Trophoblast cell (in vitro differentiated cells and primary cell): ENCODE measurements at regions not wholly inside any gene's neighbourhood (a gene's known extent, or its start where the extent isn't known, plus 50 kb on each side); places are given as distances from the start of the nearest gene placed in this dataset.

Experiments
- DNase-seq, 2 donors: peaks; one replicate each; pipeline ENCODE4 v3.0.0-alpha.2; 2016
- H2AFZ ChIP-seq: 2 replicates; pipeline ENCODE4 v1.6.1; 2013; ENCODE audit warnings: low read length, moderate library complexity, mild to moderate bottlenecking; ENCODE audit not compliant: insufficient read depth, poor library complexity
- H2AK5ac ChIP-seq: 2 replicates; pipeline ENCODE4 v1.6.1; 2013; ENCODE audit warnings: mild to moderate bottlenecking, low read length
- H2BK120ac ChIP-seq: 2 replicates; pipeline ENCODE4 v1.6.1; 2013; ENCODE audit warnings: low read length, mild to moderate bottlenecking, moderate library complexity; ENCODE audit not compliant: insufficient read depth, poor library complexity
- H2BK12ac ChIP-seq: 2 replicates; pipeline ENCODE4 v1.6.1; 2013; ENCODE audit warnings: mild to moderate bottlenecking, low read length, moderate library complexity
- H2BK5ac ChIP-seq: 2 replicates; pipeline ENCODE4 v1.6.1; 2013; ENCODE audit warnings: low read length, low read depth, moderate library complexity, mild to moderate bottlenecking; ENCODE audit not compliant: poor library complexity
- H3K14ac ChIP-seq: 2 replicates; pipeline ENCODE4 v1.6.1; 2013; ENCODE audit warnings: mild to moderate bottlenecking, low read length
- H3K18ac ChIP-seq: 2 replicates; pipeline ENCODE4 v1.6.1; 2013; ENCODE audit warnings: mild to moderate bottlenecking, low read length
- H3K23ac ChIP-seq: 2 replicates; pipeline ENCODE4 v1.6.1; 2013; ENCODE audit warnings: low read length
- H3K27ac ChIP-seq: 2 replicates; pipeline ENCODE4 v1.5.1; 2013; ENCODE audit warnings: low read depth, mild to moderate bottlenecking, inconsistent platforms, low read length, moderate library complexity
- H3K27me3 ChIP-seq: 2 replicates; pipeline ENCODE4 v1.6.1; 2013; ENCODE audit warnings: inconsistent platforms, mild to moderate bottlenecking, low read length, moderate library complexity; ENCODE audit not compliant: insufficient read depth
- H3K36me3 ChIP-seq, 2 experiments: 1 replicate in 1 of 2; 2 replicates in 1 of 2; pipeline ENCODE4 v1.6.1; 2013; ENCODE audit warnings: low read length in 2 of 2, mild to moderate bottlenecking in 2 of 2, moderate library complexity in 1 of 2; ENCODE audit not compliant: insufficient read depth in 2 of 2, control insufficient read depth in 1 of 2
- H3K4ac ChIP-seq: 2 replicates; pipeline ENCODE4 v1.6.1; 2013; ENCODE audit warnings: low read depth, mild to moderate bottlenecking, low read length, moderate library complexity
- H3K4me1 ChIP-seq, 2 experiments: 1 replicate in 1 of 2; 2 replicates in 1 of 2; pipeline ENCODE4 v1.6.1; 2013; ENCODE audit warnings: low read length in 2 of 2, mild to moderate bottlenecking in 2 of 2, moderate library complexity in 1 of 2; ENCODE audit not compliant: insufficient read depth in 2 of 2, control insufficient read depth in 1 of 2
- H3K4me2 ChIP-seq: 2 replicates; pipeline ENCODE4 v1.6.1; 2013; ENCODE audit warnings: inconsistent platforms, mild to moderate bottlenecking, low read length, moderate library complexity
- H3K4me3 ChIP-seq: 2 replicates; pipeline ENCODE4 v1.5.1; 2013; ENCODE audit warnings: mild to moderate bottlenecking, low read depth, low read length, inconsistent platforms
- H3K79me1 ChIP-seq: one replicate; pipeline ENCODE4 v1.6.1; 2013; ENCODE audit warnings: low read length
- H3K79me2 ChIP-seq: 2 replicates; pipeline ENCODE4 v1.6.1; 2013; ENCODE audit warnings: low read length, mild to moderate bottlenecking; ENCODE audit not compliant: control insufficient read depth, insufficient read depth, poor library complexity
- H3K9ac ChIP-seq: 2 replicates; pipeline ENCODE4 v1.6.1; 2013; ENCODE audit warnings: mild to moderate bottlenecking, low read length
- H3K9me3 ChIP-seq: 2 replicates; pipeline ENCODE4 v1.6.1; 2013; ENCODE audit warnings: low read depth, mild to moderate bottlenecking, control low read depth, inconsistent platforms, low read length; ENCODE audit not compliant: insufficient read depth
- H4K12ac ChIP-seq: 2 replicates; pipeline ENCODE4 v1.6.1; 2013; ENCODE audit warnings: low read depth, mild to moderate bottlenecking, low read length, moderate library complexity
- H4K8ac ChIP-seq: 2 replicates; pipeline ENCODE4 v1.6.1; 2013; ENCODE audit warnings: low read depth, mild to moderate bottlenecking, low read length, moderate library complexity
- H4K91ac ChIP-seq: one replicate; pipeline ENCODE4 v1.6.1; 2013; ENCODE audit warnings: low read depth, mild to moderate bottlenecking, low read length, moderate library complexity
- WGBS: extraction: QIAGEN DNeasy Blood & Tissue Kit; methylation state at CpG from one replicate; pipeline ENCODE4 v1.1.7; 2013; ENCODE audit warnings: missing lambda C conversion rate; ENCODE audit not compliant: insufficient read length, insufficient coverage; ENCODE audit errors: extremely low coverage; 5-methylcytosine and 5-hydroxymethylcytosine counted together

DNA sequence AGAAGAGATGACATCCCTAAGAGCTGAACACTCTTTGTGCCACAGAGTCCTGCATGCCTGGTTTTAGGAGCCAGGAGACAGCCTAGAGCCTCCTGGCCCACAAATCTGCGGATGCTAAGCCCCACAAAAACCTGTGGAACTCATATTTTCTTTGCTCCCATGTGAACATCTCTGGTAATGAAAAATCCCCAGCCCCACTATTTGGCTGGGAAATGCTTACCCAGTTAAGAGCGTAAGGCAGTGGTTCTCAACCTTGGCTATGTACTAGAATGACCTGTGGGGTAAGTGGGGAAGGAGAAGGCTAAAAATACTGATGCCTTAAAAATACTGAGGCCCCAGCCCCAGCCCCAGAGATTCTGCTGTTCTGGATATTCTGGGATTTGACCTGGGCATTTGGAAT, 208.1 kb downstream of the EN1 start:
- H2BK5ac ChIP-seq, result no peak overlapping the region
- WGBS, result no CpG with 5 or more reads among the region's 2 CpGs

DNA sequence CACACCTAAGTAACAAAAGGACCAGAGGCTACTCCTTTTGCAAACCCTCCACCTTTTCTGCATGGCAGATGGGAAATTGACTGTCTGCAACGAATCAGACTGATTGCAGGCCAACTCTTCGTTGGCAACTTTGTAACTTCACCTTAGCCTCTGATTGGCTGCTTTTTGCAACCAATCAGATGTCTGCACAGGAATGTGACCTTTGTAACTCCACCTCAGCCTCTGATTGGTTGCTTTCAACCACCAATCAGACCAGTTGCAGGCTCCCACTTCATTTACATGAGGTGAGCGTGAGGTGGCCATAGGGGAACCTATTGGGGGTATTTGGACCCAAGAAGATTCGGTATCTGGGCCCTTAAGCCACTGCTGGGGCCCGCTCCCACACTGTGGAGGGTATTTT, 209.0 kb downstream of the EN1 start:
- no peak overlapping the region for H3K23ac ChIP-seq
- H3K4ac ChIP-seq, result no peak overlapping the region
- WGBS, result no CpG with 5 or more reads among the region's 5 CpGs
- H2AFZ ChIP-seq, result no peak overlapping the region
- peaks cover 0 to 2% of the 10 kb centered on the region in 2 experiments for H3K4me1 ChIP-seq
- H3K18ac ChIP-seq, result no peak overlapping the region
- no peak overlapping the region for H3K9ac ChIP-seq
- no peak overlapping the region for H4K91ac ChIP-seq
- no peaks in the 10 kb centered on the region for H3K9me3 ChIP-seq
- no peak overlapping the region for H2BK120ac ChIP-seq
- no peak overlapping the region for H3K4me2 ChIP-seq
- DNase-seq, result no peak
- H4K8ac ChIP-seq, result no peak overlapping the region
- H2BK5ac ChIP-seq, result no peak overlapping the region
- no peak overlapping the region for H3K14ac ChIP-seq
- no peaks in the 10 kb centered on the region for H3K79me1 ChIP-seq
- no peak overlapping the region for H2AK5ac ChIP-seq
- H3K27me3 ChIP-seq, result no peaks in the 10 kb centered on the region
- H4K12ac ChIP-seq, result no peak overlapping the region
- no peaks in the 10 kb centered on the region for H3K36me3 ChIP-seq
- no peak overlapping the region for H2BK12ac ChIP-seq
- H3K27ac ChIP-seq, result peak overlapping the region; percentile 56
- H3K4me3 ChIP-seq, result no peak overlapping the region
- no peaks in the 10 kb centered on the region for H3K79me2 ChIP-seq

More for the DNA sequence above, 208.1 kb downstream of the EN1 start:
- Histone ChIP-seq H3K4me2 (no peak overlapping the region), H3K18ac (no peak overlapping the region), H3K9ac (no peak overlapping the region), H4K91ac (no peak overlapping the region), H2AK5ac (no peak overlapping the region), H3K14ac (no peak overlapping the region), H4K12ac (no peak overlapping the region), H2BK120ac (no peak overlapping the region), H3K4ac (no peak overlapping the region), H3K4me3 (no peak overlapping the region), H2BK12ac (no peak overlapping the region), H3K9me3 (no peaks in the 10 kb centered on the region), H3K79me2 (no peaks in the 10 kb centered on the region), H4K8ac (no peak overlapping the region), H3K27me3 (no peaks in the 10 kb centered on the region), H2AFZ (no peak overlapping the region), H3K36me3 (no peaks in the 10 kb centered on the region), H3K4me1 (peaks cover 0 to 2% of the 10 kb centered on the region in 2 experiments), H3K79me1 (no peaks in the 10 kb centered on the region), H3K23ac (no peak overlapping the region), H3K27ac (no peak overlapping the region)
- DNase-seq, result no peak

DNA sequence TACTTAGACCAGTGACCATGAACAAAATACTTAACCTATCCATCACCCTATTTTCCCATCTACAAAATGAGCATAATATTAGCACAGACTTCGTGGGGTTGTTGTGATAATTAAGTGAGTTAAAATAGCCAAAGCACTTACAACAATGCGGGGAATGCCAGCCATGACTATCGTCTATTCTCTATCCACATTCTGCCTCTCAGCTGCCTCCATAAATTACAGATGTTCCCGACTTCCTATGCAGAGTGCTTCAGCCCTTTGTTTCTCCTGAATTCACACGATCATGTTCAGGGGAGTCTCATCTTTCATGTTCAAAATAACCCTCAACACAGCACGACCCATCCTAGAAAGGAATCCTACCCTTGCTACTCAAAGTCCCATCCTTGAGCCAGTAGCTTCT, 211.6 kb downstream of the EN1 start:
- no peak overlapping the region for H4K12ac ChIP-seq

DNA sequence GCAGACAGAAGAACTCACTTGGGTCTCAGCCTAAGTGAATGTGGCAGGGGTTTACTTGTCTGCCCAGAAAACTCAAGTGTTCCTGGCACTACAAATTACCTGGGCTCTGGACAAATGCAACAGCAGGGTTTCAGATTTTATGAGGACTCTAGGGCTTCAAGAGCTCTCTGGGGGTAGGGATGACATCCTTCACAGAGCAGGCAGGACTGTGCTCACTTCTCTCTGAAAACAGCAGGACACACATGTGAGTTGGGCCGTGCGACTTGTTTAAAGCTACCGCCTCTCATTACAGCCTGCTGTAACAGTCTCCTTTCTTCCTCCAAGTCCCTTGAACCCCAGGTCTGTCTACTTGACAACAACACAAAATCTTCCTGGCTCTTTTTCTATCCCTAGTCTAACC, 212.6 kb downstream of the EN1 start:
- Histone ChIP-seq H2BK120ac (no peak overlapping the region), H2BK12ac (no peak overlapping the region), H4K91ac (no peak overlapping the region), H3K9ac (no peak overlapping the region), H3K27me3 (no peaks in the 10 kb centered on the region), H4K8ac (no peak overlapping the region), H3K4me3 (no peak overlapping the region), H2AFZ (no peak overlapping the region), H3K79me1 (no peaks in the 10 kb centered on the region), H3K4me1 (peaks cover 0 to 2% of the 10 kb centered on the region in 2 experiments), H3K14ac (no peak overlapping the region), H3K27ac (no peak overlapping the region), H4K12ac (no peak overlapping the region), H2BK5ac (no peak overlapping the region), H3K79me2 (no peaks in the 10 kb centered on the region), H3K23ac (no peak overlapping the region), H3K9me3 (no peaks in the 10 kb centered on the region), H3K4me2 (no peak overlapping the region), H3K4ac (no peak overlapping the region), H2AK5ac (no peak overlapping the region), H3K18ac (no peak overlapping the region), H3K36me3 (no peaks in the 10 kb centered on the region)
- no CpG with 5 or more reads among the region's 3 CpGs for WGBS
- no peak for DNase-seq

More for the DNA sequence above, 211.6 kb downstream of the EN1 start:
- H3K4me2 ChIP-seq, result no peak overlapping the region
- H2AK5ac ChIP-seq, result no peak overlapping the region
- H3K79me1 ChIP-seq, result no peaks in the 10 kb centered on the region
- no peaks in the 10 kb centered on the region for H3K79me2 ChIP-seq
- no CpG with 5 or more reads among the region's 6 CpGs for whole genome bisulfite sequencing
- H3K4me1 ChIP-seq, result peaks cover 0 to 2% of the 10 kb centered on the region in 2 experiments
- H4K8ac ChIP-seq, result no peak overlapping the region
- H4K91ac ChIP-seq, result no peak overlapping the region
- no peak overlapping the region for H3K4me3 ChIP-seq
- H2BK120ac ChIP-seq, result no peak overlapping the region
- H3K4ac ChIP-seq, result no peak overlapping the region
- no peak overlapping the region for H3K23ac ChIP-seq
- no peak overlapping the region for H2AFZ ChIP-seq
- H3K9me3 ChIP-seq, result no peaks in the 10 kb centered on the region
- no peak overlapping the region for H3K14ac ChIP-seq
- H3K27ac ChIP-seq, result no peak overlapping the region
- H2BK12ac ChIP-seq, result no peak overlapping the region
- no peak overlapping the region for H3K9ac ChIP-seq
- DNase-seq, result peak in 1 of 2 donors; percentile 22
- no peaks in the 10 kb centered on the region for H3K27me3 ChIP-seq
- no peak overlapping the region for H2BK5ac ChIP-seq
- H3K36me3 ChIP-seq, result no peaks in the 10 kb centered on the region
- H3K18ac ChIP-seq, result no peak overlapping the region
